ENCODE measurements at regions not wholly inside any gene's neighbourhood (a gene's known extent, or its start where the extent isn't known, plus 50 kb on each side); places are given as distances from the start of the nearest gene placed in this dataset.

DNA sequence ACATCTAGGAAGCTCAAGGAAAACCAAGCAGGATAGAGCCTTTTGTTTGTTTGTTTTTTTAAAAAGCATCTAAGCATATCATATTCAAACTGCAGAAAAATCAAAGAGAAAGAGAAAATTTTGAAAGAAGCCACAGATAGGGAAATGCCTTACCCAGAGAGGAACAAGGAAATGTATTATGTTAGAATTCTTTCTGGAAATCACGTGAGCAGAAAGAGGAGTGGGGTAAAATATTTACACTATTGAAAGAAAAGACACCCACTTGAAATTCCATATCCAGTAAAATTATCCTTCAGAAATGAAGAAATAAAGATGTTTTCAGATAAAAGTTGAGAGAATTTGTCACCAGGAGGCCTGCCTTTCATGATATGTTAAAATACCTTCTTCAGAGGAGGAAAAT is 775.7 kb upstream of the IGFBP3 start:
- intact Hi-C loops (cut with DNase I; ENCODE audit: low total_unique reads), result no loop called here
- no peak for DNase-seq (ENCODE audit: low spot score in 2 of 2)
- TF ChIP-seq POLR2A (IDR thresholded peaks at IDR 0.05) (no peak), CTCF (IDR thresholded peaks at IDR 0.05) (no peak)
- 67 to 76% methylated on average over 1 of the region's 1 CpG for WGBS, 2 donors
- H3K4me3 ChIP-seq (ENCODE audit: low read depth, poor library complexity, severe bottlenecking), result no peak overlapping the region

- 86 to 95% methylated on average over 3 of the region's 3 CpGs for WGBS, 2 donors
- intact Hi-C loops (cut with DNase I; ENCODE audit: low total_unique reads), result no loop called here
- DNase-seq (ENCODE audit: low spot score in 2 of 2), result no peak
Measured at GRCh38 chr7:46695051-46695708, 774.1 kb upstream of the IGFBP3 start.

DNA sequence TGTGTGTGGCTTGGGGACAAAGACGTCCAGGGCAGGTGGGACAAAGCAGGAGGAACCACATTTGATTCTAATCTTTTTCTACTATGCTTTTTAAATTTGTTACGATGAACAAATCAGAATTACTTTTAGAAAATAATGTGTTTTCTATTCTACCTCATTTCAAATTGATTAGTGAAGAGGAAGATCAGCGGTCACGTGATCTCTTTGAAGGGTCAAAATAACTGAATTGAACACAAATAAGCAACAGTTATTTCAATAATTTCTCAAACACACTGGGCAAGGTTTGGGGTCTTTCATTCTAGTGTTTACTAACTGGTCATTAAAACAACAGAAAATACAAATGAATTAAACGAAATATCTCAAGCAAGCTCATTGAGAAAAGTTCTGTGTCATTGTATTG is 773.0 kb upstream of the IGFBP3 start:
- WGBS, 2 donors, result 74 to 75% methylated on average over 5 of the region's 5 CpGs
- no peak for DNase-seq (ENCODE audit: low spot score in 2 of 2)
- H3K4me3 ChIP-seq (ENCODE audit: low read depth, poor library complexity, severe bottlenecking), result no peak overlapping the region
- intact Hi-C loops (cut with DNase I; ENCODE audit: low total_unique reads), result no loop called here
- no peak for TF ChIP-seq POLR2A (IDR thresholded peaks at IDR 0.05)
- no peak for TF ChIP-seq CTCF (IDR thresholded peaks at IDR 0.05)

More at GRCh38 chr7:46695051-46695708, 774.1 kb upstream of the IGFBP3 start:
- H3K4me3 ChIP-seq (ENCODE audit: low read depth, poor library complexity, severe bottlenecking), result no peak overlapping the region
- no peak for TF ChIP-seq POLR2A (IDR thresholded peaks at IDR 0.05)
- no peak for TF ChIP-seq CTCF (IDR thresholded peaks at IDR 0.05)

- intact Hi-C loops (cut with DNase I; ENCODE audit: low total_unique reads), result no loop called here
- no peak overlapping the region for H3K4me3 ChIP-seq (ENCODE audit: low read depth, poor library complexity, severe bottlenecking)
- 69 to 78% methylated on average over 1 of the region's 1 CpG for WGBS, 2 donors
- TF ChIP-seq CTCF (IDR thresholded peaks at IDR 0.05), result no peak
- no peak for TF ChIP-seq POLR2A (IDR thresholded peaks at IDR 0.05)
- no peak for DNase-seq (ENCODE audit: low spot score in 2 of 2)
Measured at GRCh38 chr7:46687203-46687602, 766.1 kb upstream of the IGFBP3 start.

GRCh38 chr7:46685051-46685450 is 764.0 kb upstream of the IGFBP3 start:
- intact Hi-C loops (cut with DNase I; ENCODE audit: low total_unique reads), result no loop called here
- WGBS, 2 donors, result 84 to 94% methylated on average over 2 of the region's 2 CpGs

More at GRCh38 chr7:46685051-46685450, 764.0 kb upstream of the IGFBP3 start:
- no peak overlapping the region for H3K4me3 ChIP-seq (ENCODE audit: low read depth, poor library complexity, severe bottlenecking)
- no peak for DNase-seq (ENCODE audit: low spot score in 2 of 2)
- TF ChIP-seq POLR2A (IDR thresholded peaks at IDR 0.05) (no peak), CTCF (IDR thresholded peaks at IDR 0.05) (no peak)
